IMR-90 (cell line): ENCODE measurements at regions not wholly inside any gene's neighbourhood (a gene's known extent, or its start where the extent isn't known, plus 50 kb on each side); places are given as distances from the start of the nearest gene placed in this dataset.

Source experiments
- ATAC-seq: fragments of 200-7000 bp; cut with Tn5 transposase; 2 replicates; pipeline ENCODE4 v1.9.1; 2020; ENCODE audit warnings: low read depth, mild to moderate bottlenecking, moderate library complexity
- BruUV-seq: library from RNA; stranded (reverse); fragments of 400-500 nt; replicated peaks from 2 replicates; lab custom pipeline; 2021; lab: Mats Ljungman, UMichigan
- CTCF ChIA-PET: fragments of 300-600 bp; formaldehyde crosslinking; extraction: SDS; loops from one replicate; lab custom pipeline; 2021; ENCODE audit warnings: antibody characterized with exemption; lab: Yijun Ruan, JAX
- POLR2A ChIA-PET: fragments of 300-600 bp; sonication (Branson Sonifier 250); formaldehyde crosslinking; loops from one replicate; lab custom pipeline; 2022; ENCODE audit warnings: antibody characterized with exemption; ENCODE audit not compliant: unreplicated experiment; lab: Charles Lee
- DNase-seq: peaks from one replicate; pipeline ENCODE4 v3.0.0; 2013
- H2AFZ ChIP-seq: replicated peaks from 2 replicates; pipeline ENCODE3; 2013; ENCODE audit warnings: low read length, mild to moderate bottlenecking; ENCODE audit not compliant: poor library complexity
- H2AK5ac ChIP-seq: 2 replicates; pipeline ENCODE4 v1.6.1; 2013; ENCODE audit warnings: low read depth, low read length, inconsistent platforms
- H2AK9ac ChIP-seq: replicated peaks from 2 replicates; pipeline ENCODE3; 2013; ENCODE audit warnings: mild to moderate bottlenecking, low read depth, low read length, moderate library complexity; ENCODE audit not compliant: poor library complexity
- H2BK120ac ChIP-seq: 2 replicates; pipeline ENCODE4 v1.6.1; 2013; ENCODE audit warnings: low read depth, low read length, inconsistent platforms
- H2BK15ac ChIP-seq: 3 replicates; pipeline ENCODE4 v1.6.1; 2013; ENCODE audit warnings: low read depth, low read length, inconsistent platforms
- H2BK20ac ChIP-seq: 2 replicates; pipeline ENCODE4 v1.6.1; 2013; ENCODE audit warnings: low read depth, mild to moderate bottlenecking, inconsistent platforms, low read length, moderate library complexity
- H2BK5ac ChIP-seq: 2 replicates; pipeline ENCODE4 v1.6.1; 2013; ENCODE audit warnings: mild to moderate bottlenecking, low read depth, low read length, inconsistent platforms; ENCODE audit not compliant: poor library complexity, severe bottlenecking
- H3K14ac ChIP-seq: replicated peaks from 2 replicates; pipeline ENCODE4 v1.6.1; 2013; ENCODE audit warnings: low read depth, low read length, inconsistent platforms
- H3K18ac ChIP-seq: 2 replicates; pipeline ENCODE4 v1.6.1; 2013; ENCODE audit warnings: low read depth, low read length, control low read depth
- H3K23ac ChIP-seq: 2 replicates; pipeline ENCODE4 v1.6.1; 2013; ENCODE audit warnings: low read depth, low read length, inconsistent platforms
- H3K27ac ChIP-seq: 2 replicates; pipeline ENCODE4 v1.5.1; 2013; ENCODE audit warnings: mild to moderate bottlenecking, control low read depth, low read length; ENCODE audit not compliant: insufficient read depth
- H3K27me3 ChIP-seq: 2 replicates; pipeline ENCODE4 v1.6.1; 2013; ENCODE audit warnings: low read length; ENCODE audit not compliant: control insufficient read depth, insufficient read depth
- H3K36me3 ChIP-seq: 2 replicates; pipeline ENCODE4 v1.6.1; 2013; ENCODE audit warnings: low read length, mixed read lengths; ENCODE audit not compliant: control insufficient read depth, insufficient read depth
- H3K4ac ChIP-seq: 2 replicates; pipeline ENCODE4 v1.6.1; 2013; ENCODE audit warnings: low read depth, low read length, inconsistent platforms
- H3K4me1 ChIP-seq: 2 replicates; pipeline ENCODE4 v1.6.1; 2013; ENCODE audit warnings: low read length, mixed read lengths; ENCODE audit not compliant: control insufficient read depth, insufficient read depth
- H3K4me2 ChIP-seq: 2 replicates; pipeline ENCODE4 v1.6.1; 2013; ENCODE audit warnings: low read depth, mild to moderate bottlenecking, control low read depth, low read length, moderate library complexity
- H3K4me3 ChIP-seq: 2 replicates; pipeline ENCODE4 v1.5.1; 2013; ENCODE audit warnings: low read depth, mild to moderate bottlenecking, control low read depth, low read length, moderate library complexity; ENCODE audit not compliant: insufficient read depth
- H3K56ac ChIP-seq: 2 replicates; pipeline ENCODE4 v1.6.1; 2013; ENCODE audit warnings: low read length, inconsistent platforms; ENCODE audit not compliant: insufficient read depth; ENCODE audit errors: extremely low read depth
- H3K79me1 ChIP-seq, 2 experiments: 2 replicates each; pipeline ENCODE4 v1.6.1; 2013; ENCODE audit warnings: low read length in 2 of 2, inconsistent platforms in 1 of 2, low read depth in 1 of 2
- H3K9ac ChIP-seq: 2 replicates; pipeline ENCODE4 v1.6.1; 2013; ENCODE audit warnings: low read depth, low read length, control low read depth
- H3K9me1 ChIP-seq: 2 replicates; pipeline ENCODE4 v1.6.1; 2013; ENCODE audit warnings: low read length, inconsistent platforms; ENCODE audit not compliant: insufficient read depth
- H3K9me3 ChIP-seq: 2 replicates; pipeline ENCODE4 v1.6.1; 2013; ENCODE audit warnings: low read length; ENCODE audit not compliant: control insufficient read depth, insufficient read depth
- H4K20me1 ChIP-seq: 2 replicates; pipeline ENCODE4 v1.6.1; 2013; ENCODE audit warnings: low read length, inconsistent platforms; ENCODE audit not compliant: insufficient read depth
- H4K5ac ChIP-seq: 2 replicates; pipeline ENCODE4 v1.6.1; 2013; ENCODE audit warnings: mild to moderate bottlenecking, low read depth, low read length, control low read depth
- H4K8ac ChIP-seq, 2 experiments: 2 replicates each; pipeline ENCODE4 v1.6.1; 2013; ENCODE audit warnings: low read depth in 2 of 2, low read length in 2 of 2, control low read depth in 1 of 2, inconsistent platforms in 1 of 2
- H4K91ac ChIP-seq: 2 replicates; pipeline ENCODE4 v1.6.1; 2013; ENCODE audit warnings: low read depth, low read length, inconsistent platforms; ENCODE audit not compliant: insufficient read depth
- CTCF ChIP-seq: conservative IDR thresholded peaks from 2 replicates; pipeline ENCODE4 v1.5.1; 2012; ENCODE audit warnings: mild to moderate bottlenecking, low read depth, low read length, improper control_type of control experiment
- FOS ChIP-seq: fragments of 150-350 bp; IDR thresholded peaks from 2 replicates; pipeline ENCODE4 v1.6.1; 2016; ENCODE audit warnings: low read depth, low read length
- MXI1 ChIP-seq: IDR thresholded peaks from 2 replicates; pipeline ENCODE4 v1.6.1; 2012; ENCODE audit warnings: low read depth, mild to moderate bottlenecking, low read length, moderate library complexity, borderline replicate concordance
- RAD21 ChIP-seq: IDR thresholded peaks from 2 replicates; pipeline ENCODE4 v1.6.1; 2012; ENCODE audit warnings: low read length, improper control_type of control experiment
- SMC3 ChIP-seq: fragments of 150-350 bp; IDR thresholded peaks from 2 replicates; pipeline ENCODE4 v1.6.1; 2016; ENCODE audit warnings: low read depth, mild to moderate bottlenecking, antibody characterized with exemption, low read length, moderate library complexity
- USF2 ChIP-seq: fragments of 150-350 bp; IDR thresholded peaks from 2 replicates; pipeline ENCODE4 v1.6.1; 2017; ENCODE audit warnings: mild to moderate bottlenecking, antibody characterized with exemption, low read length, low read depth
- WGBS, 2 experiments: methylation state at CpG; one replicate each; pipeline versions ENCODE4 v1.1.5 to v1.1.7; 2013; ENCODE audit warnings: missing lambda C conversion rate in 2 of 2; ENCODE audit not compliant: insufficient read length in 1 of 2; ENCODE audit errors: extremely low coverage in 2 of 2; 5-methylcytosine and 5-hydroxymethylcytosine counted together
- dilution Hi-C: fragments of 300-500 bp; cut with HindIII; formaldehyde crosslinking; loops from one replicate; pipeline ENCODE4 v1.14.3; 2018; ENCODE audit warnings: low sequenced_read_pairs; ENCODE audit not compliant: unreplicated experiment
- in situ Hi-C: fragments of 300-500 bp; cut with MboI; formaldehyde crosslinking; loops from 3 replicates; pipeline ENCODE4 v1.14.3; 2019; ENCODE audit warnings: low sequenced_read_pairs, inconsistent platforms, mixed read lengths
- intact Hi-C: fragments of 100-400 bp; cut with micrococcal nuclease; formaldehyde crosslinking; loops from 2 replicates; pipeline ENCODE4 v1.10.0; 2022

GRCh38 chr2:52810460-52810859, 957.1 kb upstream of the CHAC2 start:
- BruUV-seq = no TSS peak
- Histone ChIP-seq H3K27me3 (no peaks in the 10 kb centered on the region), H3K18ac (peak overlapping the region; percentile 21; the same call in 1 of the 2 replicates), H3K36me3 (no peaks in the 10 kb centered on the region), H2BK120ac (peak overlapping the region; percentile 56), H3K9ac (no peak overlapping the region), H2BK20ac (peak overlapping the region; percentile 55), H4K5ac (peak overlapping the region; percentile 3; the same call in 1 of the 2 replicates), H3K14ac (no peak overlapping the region), H3K4me3 (no peak overlapping the region), H3K23ac (no peak overlapping the region), H3K9me1 (no peaks in the 10 kb centered on the region), H3K4me1 (no peaks in the 10 kb centered on the region), H4K8ac (no peak overlapping the region), H3K27ac (no peak overlapping the region), H3K4ac (no peak overlapping the region), H3K79me1 (no peaks in the 10 kb centered on the region), H4K91ac (no peak overlapping the region), H2AK5ac (no peak overlapping the region), H3K4me2 (no peak overlapping the region), H4K20me1 (no peaks in the 10 kb centered on the region), H2BK5ac (no peak overlapping the region), H3K9me3 (peaks cover 3% of the 10 kb centered on the region; the same call in 1 of the 2 replicates), H2AFZ (no peak overlapping the region), H3K56ac (no peak overlapping the region), H2AK9ac (no peak overlapping the region), H2BK15ac (no peak overlapping the region)
- peak; percentile 74 for ATAC-seq
- dilution Hi-C loops = no loop called here
- 50% methylated on average over 1 of the region's 4 CpGs; no CpG with 5 or more reads in 1 of the 2 experiments for WGBS, 2 experiments
- ChIA-PET POLR2A (no interaction called here), CTCF (interaction anchor here (0.6 to 0.7 kb wide), 2 partner anchors 252 to 266 kb away, joined by 3 read pairs; no protein-coding TSS in a partner anchor)
- intact Hi-C loops = loop anchor here (1.0 to 5.0 kb wide), 2 partner anchors 167 to 392 kb away; no protein-coding TSS in a partner anchor
- peak; percentile 49 for DNase-seq
- in situ Hi-C loops = no loop called here
- TF ChIP-seq SMC3 (peak; percentile 26; the same call in 1 of the 2 replicates), FOS (no peak), USF2 (no peak), RAD21 (peak; percentile 55), CTCF (peak; percentile 52), MXI1 (no peak)
